SK-N-SH treated with all-trans-retinoic acid at 6 μM for 48 hours (cell line): ENCODE measurements at regions not wholly inside any gene's neighbourhood (a gene's known extent, or its start where the extent isn't known, plus 50 kb on each side); places are given as distances from the start of the nearest gene placed in this dataset.

ENCODE experiments used
- ATAC-seq: fragments of 200-7000 bp; cut with Tn5 transposase; 3 replicates; pipeline ENCODE4 v1.9.1; 2020; ENCODE audit warnings: mild to moderate bottlenecking, moderate library complexity
- ARNTL ChIP-seq: fragments of 450-650 bp; formaldehyde crosslinking; IDR thresholded peaks from 2 replicates; pipeline ENCODE4 v1.5.0; 2020; ENCODE audit warnings: low read depth, mild to moderate bottlenecking, moderate library complexity, borderline replicate concordance
- BACH2 ChIP-seq: fragments of 250-450 bp; sonication (Bioruptor Pico); IDR thresholded peaks from 2 replicates; pipeline ENCODE4 v1.9.0; 2021; ENCODE audit warnings: mild to moderate bottlenecking, borderline replicate concordance
- ESRRG ChIP-seq: fragments of 250-450 bp; sonication (Bioruptor Pico); IDR thresholded peaks from 2 replicates; pipeline ENCODE4 v1.6.1; 2021; ENCODE audit warnings: mild to moderate bottlenecking
- GLIS3 ChIP-seq: fragments of 250-450 bp; sonication (Bioruptor Pico); IDR thresholded peaks from 2 replicates; pipeline ENCODE4 v1.5.0; 2020; ENCODE audit warnings: mild to moderate bottlenecking, moderate library complexity
- ISL1 ChIP-seq: fragments of 250-450 bp; sonication (Bioruptor Pico); IDR thresholded peaks from 2 replicates; pipeline ENCODE4 v2.1.2; 2022; ENCODE audit warnings: mild to moderate bottlenecking, moderate library complexity
- OSR1 ChIP-seq: fragments of 250-450 bp; sonication (Bioruptor Pico); IDR thresholded peaks from 2 replicates; pipeline ENCODE4 v1.8.0; 2022; ENCODE audit warnings: moderate library complexity, mild to moderate bottlenecking, inconsistent platforms
- PPARA ChIP-seq: fragments of 250-450 bp; sonication (Bioruptor Pico); IDR thresholded peaks from 2 replicates; pipeline ENCODE4 v1.5.0; 2020; ENCODE audit warnings: mild to moderate bottlenecking, borderline replicate concordance
- RARB ChIP-seq: fragments of 250-450 bp; sonication (Bioruptor Pico); IDR thresholded peaks from 2 replicates; pipeline ENCODE4 v1.8.0; 2021; ENCODE audit warnings: mild to moderate bottlenecking, moderate library complexity
- SNAI2 ChIP-seq: fragments of 250-450 bp; sonication (Bioruptor Pico); IDR thresholded peaks from 2 replicates; pipeline ENCODE4 v1.5.0; 2020; ENCODE audit warnings: mild to moderate bottlenecking, moderate library complexity
- TCF4 ChIP-seq: fragments of 250-450 bp; sonication (Bioruptor Pico); IDR thresholded peaks from 2 replicates; pipeline ENCODE4 v1.8.0; 2021; ENCODE audit warnings: mild to moderate bottlenecking, moderate library complexity, borderline replicate concordance
- TOX ChIP-seq: fragments of 250-450 bp; sonication (Bioruptor Pico); IDR thresholded peaks from 2 replicates; pipeline ENCODE4 v1.8.0; 2021; ENCODE audit warnings: mild to moderate bottlenecking, moderate library complexity, borderline replicate concordance
- ZC3H10 ChIP-seq: fragments of 250-450 bp; sonication (Bioruptor Pico); IDR thresholded peaks from 2 replicates; pipeline ENCODE4 v1.5.1; 2021; ENCODE audit warnings: mild to moderate bottlenecking, moderate library complexity
- ZFP3 ChIP-seq: fragments of 250-450 bp; sonication (Bioruptor Pico); IDR thresholded peaks from 2 replicates; pipeline ENCODE4 v1.5.0; 2020; ENCODE audit warnings: mild to moderate bottlenecking, moderate library complexity
- ZFP30 ChIP-seq: fragments of 450-650 bp; formaldehyde crosslinking; IDR thresholded peaks from 2 replicates; pipeline ENCODE4 v1.5.0; 2022; ENCODE audit warnings: mild to moderate bottlenecking, moderate library complexity
- ZNF565 ChIP-seq: fragments of 450-650 bp; formaldehyde crosslinking; conservative IDR thresholded peaks from 2 replicates; pipeline ENCODE4 v1.5.0; 2020; ENCODE audit warnings: low read depth, mild to moderate bottlenecking, moderate library complexity
- ZNF70 ChIP-seq: fragments of 450-650 bp; formaldehyde crosslinking; IDR thresholded peaks from 2 replicates; pipeline ENCODE4 v1.5.0; 2020; ENCODE audit warnings: mild to moderate bottlenecking, moderate library complexity
- ZNF8 ChIP-seq: fragments of 450-650 bp; formaldehyde crosslinking; IDR thresholded peaks from 2 replicates; pipeline ENCODE4 v1.5.0; 2020; ENCODE audit warnings: mild to moderate bottlenecking, moderate library complexity
- TF ChIP-seq, protein P1 (sequence below): fragments of 250-450 bp; sonication (Bioruptor Pico); IDR thresholded peaks from 2 replicates; pipeline ENCODE4 v1.5.1; 2021; ENCODE audit warnings: mild to moderate bottlenecking, moderate library complexity
- TF ChIP-seq, protein P2 (sequence below): fragments of 250-450 bp; sonication (Bioruptor Pico); IDR thresholded peaks from 2 replicates; pipeline ENCODE4 v1.8.0; 2021; ENCODE audit warnings: low read depth, mild to moderate bottlenecking, moderate library complexity, borderline replicate concordance
- TF ChIP-seq, protein P3 (sequence below): fragments of 250-450 bp; sonication (Bioruptor Pico); IDR thresholded peaks from 2 replicates; pipeline ENCODE4 v1.5.0; 2020; ENCODE audit warnings: mild to moderate bottlenecking, moderate library complexity
- TF ChIP-seq, protein P4 (sequence below): fragments of 250-450 bp; sonication (Bioruptor Pico); IDR thresholded peaks from 2 replicates; pipeline ENCODE4 v1.5.1; 2020; ENCODE audit warnings: low read depth, mild to moderate bottlenecking, moderate library complexity

DNA sequence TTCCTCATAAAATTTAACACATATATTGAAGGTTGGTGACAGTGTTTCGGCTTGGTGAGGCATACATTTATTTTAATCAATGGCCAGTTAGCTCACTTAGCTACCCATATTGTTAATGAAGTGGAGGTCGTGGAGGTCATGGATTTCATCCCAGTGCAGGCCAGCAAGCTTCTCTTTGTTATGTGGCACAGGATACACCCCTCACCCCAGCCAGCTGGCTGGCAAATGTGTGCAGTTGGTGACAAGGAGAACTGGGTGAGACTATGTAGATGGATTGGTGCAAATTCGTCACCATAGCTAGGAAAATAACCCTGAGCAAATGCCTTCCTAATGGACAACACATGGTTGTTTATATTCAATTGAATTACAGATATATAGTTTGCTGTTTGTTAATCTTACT lies 50.5 kb upstream of the FOXP2 start:
- ATAC-seq = no peak
- TF ChIP-seq, protein P1, sequence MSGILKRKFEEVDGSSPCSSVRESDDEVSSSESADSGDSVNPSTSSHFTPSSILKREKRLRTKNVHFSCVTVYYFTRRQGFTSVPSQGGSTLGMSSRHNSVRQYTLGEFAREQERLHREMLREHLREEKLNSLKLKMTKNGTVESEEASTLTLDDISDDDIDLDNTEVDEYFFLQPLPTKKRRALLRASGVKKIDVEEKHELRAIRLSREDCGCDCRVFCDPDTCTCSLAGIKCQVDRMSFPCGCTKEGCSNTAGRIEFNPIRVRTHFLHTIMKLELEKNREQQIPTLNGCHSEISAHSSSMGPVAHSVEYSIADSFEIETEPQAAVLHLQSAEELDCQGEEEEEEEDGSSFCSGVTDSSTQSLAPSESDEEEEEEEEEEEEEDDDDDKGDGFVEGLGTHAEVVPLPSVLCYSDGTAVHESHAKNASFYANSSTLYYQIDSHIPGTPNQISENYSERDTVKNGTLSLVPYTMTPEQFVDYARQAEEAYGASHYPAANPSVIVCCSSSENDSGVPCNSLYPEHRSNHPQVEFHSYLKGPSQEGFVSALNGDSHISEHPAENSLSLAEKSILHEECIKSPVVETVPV (CRISPR knock-in tag) = no peak
- TF ChIP-seq ZNF565 = no peak
- TF ChIP-seq, protein P2, sequence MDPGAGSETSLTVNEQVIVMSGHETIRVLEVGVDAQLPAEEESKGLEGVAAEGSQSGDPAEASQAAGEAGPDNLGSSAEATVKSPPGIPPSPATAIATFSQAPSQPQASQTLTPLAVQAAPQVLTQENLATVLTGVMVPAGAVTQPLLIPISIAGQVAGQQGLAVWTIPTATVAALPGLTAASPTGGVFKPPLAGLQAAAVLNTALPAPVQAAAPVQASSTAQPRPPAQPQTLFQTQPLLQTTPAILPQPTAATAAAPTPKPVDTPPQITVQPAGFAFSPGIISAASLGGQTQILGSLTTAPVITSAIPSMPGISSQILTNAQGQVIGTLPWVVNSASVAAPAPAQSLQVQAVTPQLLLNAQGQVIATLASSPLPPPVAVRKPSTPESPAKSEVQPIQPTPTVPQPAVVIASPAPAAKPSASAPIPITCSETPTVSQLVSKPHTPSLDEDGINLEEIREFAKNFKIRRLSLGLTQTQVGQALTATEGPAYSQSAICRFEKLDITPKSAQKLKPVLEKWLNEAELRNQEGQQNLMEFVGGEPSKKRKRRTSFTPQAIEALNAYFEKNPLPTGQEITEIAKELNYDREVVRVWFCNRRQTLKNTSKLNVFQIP (CRISPR knock-in tag) = no peak
- TF ChIP-seq OSR1 (CRISPR knock-in tag) = no peak

DNA sequence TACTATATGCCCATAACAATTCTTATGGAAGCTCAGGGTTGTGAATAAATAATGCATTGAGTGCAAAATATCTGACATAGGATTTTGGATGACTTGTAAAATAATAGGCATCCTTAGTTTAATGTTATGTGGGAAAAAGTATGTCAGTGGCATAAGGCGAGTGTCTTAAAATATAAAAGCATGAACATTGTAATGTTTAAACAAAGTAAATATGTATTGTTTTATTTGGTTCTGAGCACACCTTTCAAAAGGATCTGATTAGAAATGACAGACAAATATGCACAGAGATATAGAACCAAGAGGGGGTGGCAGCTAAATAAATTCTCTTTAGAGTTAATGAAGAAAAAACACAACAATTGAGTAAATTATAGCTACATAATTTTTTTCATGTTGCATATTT lies 51.3 kb upstream of the FOXP2 start:
- ATAC-seq = no peak
- no peak for TF ChIP-seq GLIS3 (CRISPR knock-in tag)
- no peak for TF ChIP-seq TCF4
- TF ChIP-seq OSR1 (CRISPR knock-in tag) = no peak
- no peak for TF ChIP-seq ZNF70 (CRISPR knock-in tag)
- no peak for TF ChIP-seq TOX (CRISPR knock-in tag)
- TF ChIP-seq BACH2 (CRISPR knock-in tag) = no peak
- TF ChIP-seq RARB (CRISPR knock-in tag) = no peak
- TF ChIP-seq, protein P3, sequence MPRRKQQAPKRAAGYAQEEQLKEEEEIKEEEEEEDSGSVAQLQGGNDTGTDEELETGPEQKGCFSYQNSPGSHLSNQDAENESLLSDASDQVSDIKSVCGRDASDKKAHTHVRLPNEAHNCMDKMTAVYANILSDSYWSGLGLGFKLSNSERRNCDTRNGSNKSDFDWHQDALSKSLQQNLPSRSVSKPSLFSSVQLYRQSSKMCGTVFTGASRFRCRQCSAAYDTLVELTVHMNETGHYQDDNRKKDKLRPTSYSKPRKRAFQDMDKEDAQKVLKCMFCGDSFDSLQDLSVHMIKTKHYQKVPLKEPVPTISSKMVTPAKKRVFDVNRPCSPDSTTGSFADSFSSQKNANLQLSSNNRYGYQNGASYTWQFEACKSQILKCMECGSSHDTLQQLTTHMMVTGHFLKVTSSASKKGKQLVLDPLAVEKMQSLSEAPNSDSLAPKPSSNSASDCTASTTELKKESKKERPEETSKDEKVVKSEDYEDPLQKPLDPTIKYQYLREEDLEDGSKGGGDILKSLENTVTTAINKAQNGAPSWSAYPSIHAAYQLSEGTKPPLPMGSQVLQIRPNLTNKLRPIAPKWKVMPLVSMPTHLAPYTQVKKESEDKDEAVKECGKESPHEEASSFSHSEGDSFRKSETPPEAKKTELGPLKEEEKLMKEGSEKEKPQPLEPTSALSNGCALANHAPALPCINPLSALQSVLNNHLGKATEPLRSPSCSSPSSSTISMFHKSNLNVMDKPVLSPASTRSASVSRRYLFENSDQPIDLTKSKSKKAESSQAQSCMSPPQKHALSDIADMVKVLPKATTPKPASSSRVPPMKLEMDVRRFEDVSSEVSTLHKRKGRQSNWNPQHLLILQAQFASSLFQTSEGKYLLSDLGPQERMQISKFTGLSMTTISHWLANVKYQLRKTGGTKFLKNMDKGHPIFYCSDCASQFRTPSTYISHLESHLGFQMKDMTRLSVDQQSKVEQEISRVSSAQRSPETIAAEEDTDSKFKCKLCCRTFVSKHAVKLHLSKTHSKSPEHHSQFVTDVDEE (CRISPR knock-in tag) = no peak
- TF ChIP-seq ISL1 (CRISPR knock-in tag) = no peak
- TF ChIP-seq ZC3H10 (CRISPR knock-in tag) = no peak
- no peak for TF ChIP-seq ARNTL
- TF ChIP-seq PPARA = no peak
- TF ChIP-seq, protein P1 (CRISPR knock-in tag) = no peak
- TF ChIP-seq ESRRG (CRISPR knock-in tag) = no peak
- no peak for TF ChIP-seq ZNF8 (CRISPR knock-in tag)
- TF ChIP-seq, protein P4, sequence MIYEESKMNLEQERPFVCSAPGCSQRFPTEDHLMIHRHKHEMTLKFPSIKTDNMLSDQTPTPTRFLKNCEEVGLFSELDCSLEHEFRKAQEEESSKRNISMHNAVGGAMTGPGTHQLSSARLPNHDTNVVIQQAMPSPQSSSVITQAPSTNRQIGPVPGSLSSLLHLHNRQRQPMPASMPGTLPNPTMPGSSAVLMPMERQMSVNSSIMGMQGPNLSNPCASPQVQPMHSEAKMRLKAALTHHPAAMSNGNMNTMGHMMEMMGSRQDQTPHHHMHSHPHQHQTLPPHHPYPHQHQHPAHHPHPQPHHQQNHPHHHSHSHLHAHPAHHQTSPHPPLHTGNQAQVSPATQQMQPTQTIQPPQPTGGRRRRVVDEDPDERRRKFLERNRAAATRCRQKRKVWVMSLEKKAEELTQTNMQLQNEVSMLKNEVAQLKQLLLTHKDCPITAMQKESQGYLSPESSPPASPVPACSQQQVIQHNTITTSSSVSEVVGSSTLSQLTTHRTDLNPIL (CRISPR knock-in tag) = no peak
- no peak for TF ChIP-seq SNAI2 (CRISPR knock-in tag)
- TF ChIP-seq ZFP30 (CRISPR knock-in tag) = no peak
- TF ChIP-seq ZFP3 (CRISPR knock-in tag) = no peak

DNA sequence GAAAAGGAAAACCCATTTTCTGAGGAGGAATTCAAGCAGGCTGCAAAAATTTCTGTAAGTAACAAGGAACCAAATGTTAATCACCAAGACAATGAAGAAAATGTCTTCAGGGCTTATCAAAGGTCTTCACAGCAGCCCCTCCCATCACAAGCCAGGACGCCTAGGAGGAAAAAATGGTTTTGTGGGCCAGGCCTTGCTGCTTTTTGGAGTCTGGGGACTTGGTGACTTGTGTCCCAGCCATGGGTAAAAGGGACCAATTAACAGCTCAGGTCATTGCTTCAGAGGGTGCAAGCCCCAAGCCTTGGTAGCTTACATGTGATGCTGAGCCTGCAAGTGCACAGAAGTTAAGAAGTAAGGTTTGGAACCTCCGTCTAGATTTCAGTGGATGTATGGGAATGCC lies 55.7 kb upstream of the FOXP2 start:
- TF ChIP-seq BACH2 (CRISPR knock-in tag) = no peak
- TF ChIP-seq ZNF565 = no peak
- no peak for TF ChIP-seq ZFP3 (CRISPR knock-in tag)
- TF ChIP-seq, protein P2 (CRISPR knock-in tag) = no peak
- TF ChIP-seq, protein P1 (CRISPR knock-in tag) = no peak
- TF ChIP-seq ZNF70 (CRISPR knock-in tag) = no peak
- TF ChIP-seq ZFP30 (CRISPR knock-in tag) = no peak
- no peak for TF ChIP-seq ZNF8 (CRISPR knock-in tag)
- TF ChIP-seq ESRRG (CRISPR knock-in tag) = no peak
- no peak for TF ChIP-seq TOX (CRISPR knock-in tag)
- TF ChIP-seq SNAI2 (CRISPR knock-in tag) = no peak
- TF ChIP-seq, protein P3 (CRISPR knock-in tag) = no peak
- no peak for TF ChIP-seq TCF4
- TF ChIP-seq ISL1 (CRISPR knock-in tag) = no peak
- no peak for TF ChIP-seq GLIS3 (CRISPR knock-in tag)
- no peak for ATAC-seq
